WTC11 (cell line): ENCODE measurements at regions not wholly inside any gene's neighbourhood (a gene's known extent, or its start where the extent isn't known, plus 50 kb on each side); places are given as distances from the start of the nearest gene placed in this dataset.

Experiments used
- CTCF ChIP-seq: fragments of 200-600 bp; IDR thresholded peaks from 2 replicates; pipeline ENCODE4 v1.8.0; 2022; ENCODE audit warnings: antibody characterized with exemption
- IRF2 ChIP-seq: sonication (generic); formaldehyde crosslinking; IDR thresholded peaks from 2 replicates; pipeline ENCODE4 v1.8.0; 2022; ENCODE audit warnings: low read depth, missing genetic modification reagents, borderline replicate concordance
- MLX ChIP-seq: sonication (generic); formaldehyde crosslinking; IDR thresholded peaks from 2 replicates; pipeline ENCODE4 v1.8.1; 2023; ENCODE audit warnings: mild to moderate bottlenecking, missing genetic modification reagents, moderate library complexity
- ZMAT4 ChIP-seq: fragments of 250-450 bp; sonication (Bioruptor Pico); IDR thresholded peaks from 2 replicates; pipeline ENCODE4 v1.9.0; 2021; ENCODE audit warnings: mild to moderate bottlenecking
- ZNF138 ChIP-seq: sonication (generic); formaldehyde crosslinking; conservative IDR thresholded peaks from 2 replicates; pipeline ENCODE4 v1.8.1; 2022; ENCODE audit warnings: mild to moderate bottlenecking, moderate library complexity, missing genetic modification reagents
- ZNF416 ChIP-seq: fragments of 250-450 bp; sonication (Bioruptor Pico); IDR thresholded peaks from 2 replicates; pipeline ENCODE4 v1.9.0; 2021; ENCODE audit warnings: mild to moderate bottlenecking, inconsistent platforms
- ZNF512 ChIP-seq: sonication (generic); formaldehyde crosslinking; IDR thresholded peaks from 2 replicates; pipeline ENCODE4 v1.8.1; 2022; ENCODE audit warnings: missing genetic modification reagents, borderline replicate concordance

- TF ChIP-seq CTCF, result no peak; the same call in 1 of the 2 replicates
- TF ChIP-seq ZMAT4 (CRISPR knock-in tag), result no peak
- no peak for TF ChIP-seq ZNF138
- no peak for TF ChIP-seq ZNF512
- TF ChIP-seq ZNF416 (CRISPR knock-in tag), result no peak
- TF ChIP-seq MLX, result no peak
- no peak for TF ChIP-seq IRF2
Observed at GRCh38 chr2:196431957-196432356, 207.6 kb upstream of the CCDC150 start.
